Vagina (tissue), 2 donors: ENCODE measurements at regions not wholly inside any gene's neighbourhood (a gene's known extent, or its start where the extent isn't known, plus 50 kb on each side); places are given as distances from the start of the nearest gene placed in this dataset.
"Not testable (repeated sequence)": the region's sequence is repeated elsewhere in the genome, so short reads cannot be mapped to it uniquely, and the experiment has no call there.

ENCODE experiments used
- DNase-seq, 2 donors: peaks; one replicate each; pipeline ENCODE4 v3.0.0-alpha.2; 2017; ENCODE audit errors: extremely low spot score in 2 of 2
- H3K27ac ChIP-seq: fragments of 200-600 bp; sonication (generic); one replicate; pipeline ENCODE4 v1.5.1; 2019
- H3K27me3 ChIP-seq: fragments of 200-600 bp; sonication (generic); one replicate; pipeline ENCODE4 v1.5.1; 2019
- H3K36me3 ChIP-seq, 2 donors: fragments of 200-600 bp; sonication (generic); one replicate each; pipeline ENCODE4 v1.5.1; 2017 to 2019
- H3K4me1 ChIP-seq: fragments of 200-600 bp; sonication (generic); one replicate; pipeline ENCODE4 v1.5.1; 2019
- H3K4me3 ChIP-seq, 2 donors: fragments of 200-600 bp; sonication (generic); 1 replicate in 1 of 2; 2 replicates in 1 of 2; pipeline ENCODE4 v1.5.1; 2016 to 2019
- H3K9me3 ChIP-seq: fragments of 200-600 bp; sonication (generic); one replicate; pipeline ENCODE4 v1.5.1; 2019
- CTCF ChIP-seq, 3 experiments: fragments of 450-650 bp in 2 of 3; fragments of 200-600 bp in 1 of 3; sonication (generic) in 1 of 3; IDR thresholded peaks; one replicate each; pipeline ENCODE4 v1.5.1; 2017 to 2019; ENCODE audit warnings: antibody characterized with exemption in 3 of 3, mild to moderate bottlenecking in 2 of 3, moderate library complexity in 2 of 3
- POLR2A ChIP-seq, 2 donors: fragments of 450-650 bp; IDR thresholded peaks; one replicate each; pipeline ENCODE4 v1.6.1; 2017; ENCODE audit warnings: antibody characterized with exemption in 2 of 2, mild to moderate bottlenecking in 2 of 2, moderate library complexity in 2 of 2
- POLR2AphosphoS5 ChIP-seq, 2 donors: sonication (generic); formaldehyde crosslinking; IDR thresholded peaks; one replicate each; pipeline ENCODE4 v1.9.0; 2017; ENCODE audit warnings: antibody characterized with exemption in 2 of 2, mild to moderate bottlenecking in 2 of 2, low read depth in 1 of 2; ENCODE audit not compliant: insufficient read depth in 1 of 2
- intact Hi-C: fragments of 100-400 bp; cut with DNase I; formaldehyde crosslinking; loops from one replicate; pipeline ENCODE4 v1.15.1; 2023

DNA sequence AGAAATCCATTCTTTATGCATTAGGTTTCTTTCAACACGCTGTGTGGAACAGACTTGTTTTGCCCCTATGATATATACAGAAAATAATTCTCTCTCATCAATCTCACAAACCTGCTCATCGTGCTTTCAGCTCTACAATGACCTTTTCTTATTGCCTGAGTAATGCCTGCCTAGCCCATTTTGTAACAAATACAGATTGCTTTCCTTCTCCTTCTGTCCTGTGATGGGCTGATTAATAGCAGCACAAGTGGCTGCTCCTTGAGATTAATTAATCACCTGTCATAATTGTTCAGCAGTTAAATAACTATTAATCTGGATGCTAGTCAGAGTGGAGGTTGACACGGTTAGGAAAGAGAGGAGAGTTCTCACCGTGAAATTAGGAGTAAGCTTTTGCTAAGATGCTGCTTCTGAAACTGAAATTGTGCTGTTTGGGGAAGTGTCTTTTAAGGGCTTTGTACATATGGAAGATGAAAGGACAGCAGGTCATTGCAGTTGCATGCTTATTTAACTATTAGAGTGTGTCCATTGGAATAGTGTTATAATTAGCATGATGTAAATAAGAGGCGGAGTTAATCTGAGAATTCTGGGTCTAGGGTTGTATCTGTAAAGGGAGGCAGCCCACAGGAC lies 1430.5 kb downstream of the FAM181B start:
- H3K36me3 ChIP-seq, result no peaks in the 10 kb centered on the region
- H3K4me1 ChIP-seq, result no peaks in the 10 kb centered on the region
- no peaks in the 10 kb centered on the region for H3K9me3 ChIP-seq
- DNase-seq, result no peak
- TF ChIP-seq POLR2A (IDR thresholded peaks at IDR 0.05), result no peak
- no peak for TF ChIP-seq POLR2AphosphoS5 (IDR thresholded peaks at IDR 0.05; ENCODE audit: insufficient read depth in 1 of 2, low read depth in 1 of 2)
- H3K4me3 ChIP-seq, result no peak overlapping the region
- no peaks in the 10 kb centered on the region for H3K27me3 ChIP-seq
- H3K27ac ChIP-seq, result no peak overlapping the region
- intact Hi-C loops, result no loop called here

GRCh38 chr11:81301166-81301830 lies 1432.4 kb downstream of the FAM181B start:
- TF ChIP-seq POLR2AphosphoS5 (IDR thresholded peaks at IDR 0.05; ENCODE audit: insufficient read depth in 1 of 2, low read depth in 1 of 2) (no peak), CTCF (IDR thresholded peaks at IDR 0.05) (no peak), POLR2A (IDR thresholded peaks at IDR 0.05) (no peak)
- H3K27me3 ChIP-seq, result no peaks in the 10 kb centered on the region
- H3K27ac ChIP-seq, result no peak overlapping the region
- no peaks in the 10 kb centered on the region for H3K9me3 ChIP-seq
- H3K36me3 ChIP-seq, result no peaks in the 10 kb centered on the region
- H3K4me3 ChIP-seq, result no peak overlapping the region
- intact Hi-C loops, result no loop called here
- DNase-seq, result no peak
- H3K4me1 ChIP-seq, result no peaks in the 10 kb centered on the region

DNA sequence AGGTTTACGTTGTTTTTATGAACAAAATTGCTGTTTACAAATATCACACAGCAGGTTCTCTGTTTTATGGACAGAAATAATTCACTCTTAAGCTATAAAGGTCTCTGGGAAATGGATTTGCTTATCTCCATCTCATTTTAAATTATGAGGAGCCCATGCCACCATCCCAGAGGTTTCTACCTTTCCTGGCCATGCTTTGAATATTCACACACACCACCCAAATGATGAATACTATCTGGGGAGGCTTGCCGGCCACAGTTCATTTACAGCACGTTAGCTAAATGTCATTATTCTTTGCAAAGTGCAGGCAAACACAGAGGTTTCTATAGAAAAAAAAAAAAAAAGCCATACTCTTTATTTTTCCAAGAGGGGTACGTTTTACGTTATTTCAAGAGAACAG lies 1446.7 kb downstream of the FAM181B start:
- no peaks in the 10 kb centered on the region for H3K4me1 ChIP-seq
- no peak overlapping the region for H3K4me3 ChIP-seq
- no peak for TF ChIP-seq POLR2A (IDR thresholded peaks at IDR 0.05)
- no peak for TF ChIP-seq POLR2AphosphoS5 (IDR thresholded peaks at IDR 0.05; ENCODE audit: insufficient read depth in 1 of 2, low read depth in 1 of 2)
- no peak for TF ChIP-seq CTCF (IDR thresholded peaks at IDR 0.05)
- intact Hi-C loops, result no loop called here
- no peaks in the 10 kb centered on the region for H3K36me3 ChIP-seq
- no peaks in the 10 kb centered on the region for H3K9me3 ChIP-seq
- H3K27me3 ChIP-seq, result no peaks in the 10 kb centered on the region
- DNase-seq, result no peak
- H3K27ac ChIP-seq, result no peak overlapping the region

- no peak for DNase-seq
- H3K4me3 ChIP-seq, result no peak overlapping the region
- H3K36me3 ChIP-seq, result no peaks in the 10 kb centered on the region
- no peaks in the 10 kb centered on the region for H3K27me3 ChIP-seq
- intact Hi-C loops, result no loop called here
- no peak overlapping the region for H3K27ac ChIP-seq
- H3K4me1 ChIP-seq, result no peaks in the 10 kb centered on the region
- H3K9me3 ChIP-seq, result no peaks in the 10 kb centered on the region
- TF ChIP-seq POLR2AphosphoS5 (IDR thresholded peaks at IDR 0.05; ENCODE audit: insufficient read depth in 1 of 2, low read depth in 1 of 2) (no peak), POLR2A (IDR thresholded peaks at IDR 0.05) (no peak), CTCF (IDR thresholded peaks at IDR 0.05) (no peak)
Measured at GRCh38 chr11:81286550-81286949, 1447.1 kb downstream of the FAM181B start.

DNA sequence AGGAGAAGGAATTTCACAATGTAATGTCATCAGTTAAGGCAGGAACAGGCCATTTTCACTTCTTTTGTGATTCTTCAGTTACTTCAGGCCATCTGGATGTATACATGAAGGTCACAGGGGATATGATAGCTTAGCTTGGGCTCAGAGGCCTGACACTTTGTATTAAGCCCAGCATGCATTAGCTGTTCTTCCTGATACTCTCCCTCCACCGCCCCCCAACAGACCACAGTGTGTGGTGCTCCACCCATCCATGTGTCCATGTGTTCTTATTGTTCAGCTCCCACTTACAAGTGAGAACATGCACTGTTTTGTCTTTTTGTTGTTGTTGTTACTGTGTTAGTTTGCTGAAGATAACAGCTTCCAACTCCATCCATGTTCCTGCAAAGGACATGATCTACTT lies 1453.4 kb downstream of the FAM181B start:
- H3K27ac ChIP-seq, H3K4me1 ChIP-seq, intact Hi-C loops, H3K27me3 ChIP-seq, H3K36me3 ChIP-seq, H3K4me3 ChIP-seq, H3K9me3 ChIP-seq, DNase-seq: not testable (repeated sequence)

- Histone ChIP-seq H3K36me3 (no peaks in the 10 kb centered on the region), H3K4me3 (no peak overlapping the region), H3K9me3 (no peaks in the 10 kb centered on the region), H3K27me3 (no peaks in the 10 kb centered on the region), H3K4me1 (no peaks in the 10 kb centered on the region), H3K27ac (no peak overlapping the region)
- TF ChIP-seq POLR2AphosphoS5 (IDR thresholded peaks at IDR 0.05; ENCODE audit: insufficient read depth in 1 of 2, low read depth in 1 of 2) (no peak), POLR2A (IDR thresholded peaks at IDR 0.05) (no peak), CTCF (IDR thresholded peaks at IDR 0.05) (no peak)
- intact Hi-C loops, result no loop called here
- no peak for DNase-seq
Measured at GRCh38 chr11:81278991-81279390, 1454.7 kb downstream of the FAM181B start.
